SK-N-SH (cell line): ENCODE measurements at regions not wholly inside any gene's neighbourhood (a gene's known extent, or its start where the extent isn't known, plus 50 kb on each side); places are given as distances from the start of the nearest gene placed in this dataset.

Experiments
- CTCF ChIA-PET: fragments of 300-600, 350-600 bp; formaldehyde crosslinking; extraction: SDS; loops from one replicate; lab custom pipeline; 2021; lab: Yijun Ruan, JAX
- POLR2A ChIA-PET: fragments of 350-600 bp; sonication (Branson Sonifier 250); formaldehyde crosslinking; extraction: SDS; loops from one replicate; lab custom pipeline; 2020; ENCODE audit warnings: antibody characterized with exemption, inconsistent platforms; lab: Yijun Ruan, JAX
- DNase-seq: peaks from one replicate; pipeline ENCODE4 v3.0.0; 2012
- H2AFZ ChIP-seq: fragments of 200-600 bp; sonication (generic); 2 replicates; pipeline ENCODE4 v1.8.1; 2016; ENCODE audit warnings: antibody characterized with exemption, mild to moderate bottlenecking, low read depth
- H3F3A ChIP-seq: fragments of 200-600 bp; sonication (generic); replicated peaks from 2 replicates; pipeline ENCODE3; 2016; ENCODE audit warnings: antibody characterized with exemption, mild to moderate bottlenecking; ENCODE audit not compliant: insufficient read depth
- H3K27ac ChIP-seq, 2 experiments: fragments of 200-500 bp in 1 of 2; fragments of 200-600 bp in 1 of 2; sonication (Bioruptor generic) in 1 of 2; sonication (generic), shearing (Covaris generic) in 1 of 2; 2 replicates each; pipeline versions ENCODE4 v1.5.1 to v1.6.1; 2014 to 2016; ENCODE audit warnings: low read depth in 2 of 2, inconsistent platforms in 1 of 2, low read length in 1 of 2, mild to moderate bottlenecking in 1 of 2, mixed read lengths in 1 of 2
- H3K27me3 ChIP-seq: fragments of 200-600 bp; sonication (generic), shearing (Covaris generic); 2 replicates; pipeline ENCODE4 v1.6.1; 2016; ENCODE audit warnings: mixed run types; ENCODE audit not compliant: insufficient read depth
- H3K36me3 ChIP-seq, 2 experiments: fragments of 200-500 bp in 1 of 2; fragments of 200-600 bp in 1 of 2; sonication (Bioruptor generic) in 1 of 2; sonication (generic) in 1 of 2; replicated peaks in 1 of 2; 2 replicates each; pipeline versions ENCODE3 to v1.5.1; 2014 to 2016; ENCODE audit warnings: low read length in 1 of 2, mild to moderate bottlenecking in 1 of 2; ENCODE audit not compliant: insufficient read depth in 2 of 2, control insufficient read depth in 1 of 2
- H3K4me1 ChIP-seq, 2 experiments: fragments of 200-500 bp in 1 of 2; fragments of 200-600 bp in 1 of 2; sonication (Bioruptor generic) in 1 of 2; sonication (generic), shearing (Covaris generic) in 1 of 2; 2 replicates each; pipeline versions ENCODE4 v1.5.1 to v1.6.1; 2014 to 2016; ENCODE audit warnings: low read depth in 1 of 2, low read length in 1 of 2, mixed run types in 1 of 2; ENCODE audit not compliant: insufficient read depth in 2 of 2, control insufficient read depth in 1 of 2
- H3K4me2 ChIP-seq: fragments of 200-600 bp; sonication (generic), shearing (Covaris generic); 2 replicates; pipeline ENCODE4 v1.6.1; 2017; ENCODE audit warnings: mixed run types
- H3K4me3 ChIP-seq, 2 experiments: fragments of 200-500 bp in 1 of 2; fragments of 200-600 bp in 1 of 2; sonication (Bioruptor generic) in 1 of 2; sonication (generic), shearing (Covaris generic) in 1 of 2; 2 replicates each; pipeline versions ENCODE4 v1.5.1 to v1.8.1; 2014 to 2016; ENCODE audit warnings: low read depth in 2 of 2, inconsistent platforms in 1 of 2, low read length in 1 of 2, mild to moderate bottlenecking in 1 of 2, mixed read lengths in 1 of 2, moderate library complexity in 1 of 2
- H3K79me2 ChIP-seq: fragments of 200-600 bp; sonication (generic); 2 replicates; pipeline ENCODE4 v1.8.1; 2017; ENCODE audit warnings: mild to moderate bottlenecking; ENCODE audit not compliant: insufficient read depth
- H3K9ac ChIP-seq: fragments of 200-600 bp; sonication (generic); 2 replicates; pipeline ENCODE4 v1.6.1; 2017; ENCODE audit warnings: mixed run types
- H3K9me2 ChIP-seq: fragments of 200-600 bp; sonication (generic); 2 replicates; pipeline ENCODE4 v1.6.1; 2017; ENCODE audit warnings: mixed run types
- H3K9me3 ChIP-seq: fragments of 200-600 bp; sonication (generic); 2 replicates; pipeline ENCODE4 v1.6.1; 2017; ENCODE audit warnings: mixed run types, mild to moderate bottlenecking, moderate library complexity
- H4K20me1 ChIP-seq: fragments of 200-600 bp; sonication (generic); 2 replicates; pipeline ENCODE4 v1.6.1; 2017; ENCODE audit warnings: mild to moderate bottlenecking, mixed run types; ENCODE audit not compliant: insufficient read depth
- CHD2 ChIP-seq: fragments of 150-350 bp; IDR thresholded peaks from 2 replicates; pipeline ENCODE4 v1.6.1; 2018; ENCODE audit warnings: low read length; ENCODE audit not compliant: partially characterized antibody
- FOXM1 ChIP-seq: IDR thresholded peaks from 2 replicates; pipeline ENCODE4 v1.4.0; 2012; ENCODE audit warnings: low read depth, mild to moderate bottlenecking
- GATA2 ChIP-seq: sonication (generic); formaldehyde crosslinking; IDR thresholded peaks from 2 replicates; pipeline ENCODE4 v1.5.0; 2020; ENCODE audit warnings: mild to moderate bottlenecking, missing genetic modification reagents
- IRF3 ChIP-seq: fragments of 150-350 bp; IDR thresholded peaks from 2 replicates; pipeline ENCODE4 v1.6.1; 2016; ENCODE audit warnings: mild to moderate bottlenecking, low read depth, low read length
- MXI1 ChIP-seq: IDR thresholded peaks from 2 replicates; pipeline ENCODE4 v1.6.1; 2012; ENCODE audit warnings: mild to moderate bottlenecking, low read depth, low read length, improper control_type of control experiment
- POLR2AphosphoS5 ChIP-seq: IDR thresholded peaks from 2 replicates; pipeline ENCODE4 v1.6.1; 2012; ENCODE audit warnings: low read depth, low read length
- RAD21 ChIP-seq: IDR thresholded peaks from 2 replicates; pipeline ENCODE4 v1.6.1; 2012; ENCODE audit warnings: mild to moderate bottlenecking, low read length
- RCOR1 ChIP-seq: fragments of 150-350 bp; IDR thresholded peaks from 2 replicates; pipeline ENCODE4 v1.6.1; 2017; ENCODE audit warnings: antibody characterized with exemption, low read length
- REST ChIP-seq: IDR thresholded peaks from 2 replicates; pipeline ENCODE4 v1.6.1; 2012; ENCODE audit warnings: mild to moderate bottlenecking, low read depth, low read length, moderate library complexity
- RFX5 ChIP-seq: IDR thresholded peaks from 2 replicates; pipeline ENCODE4 v1.6.1; 2012; ENCODE audit warnings: mild to moderate bottlenecking, improper control_type of control experiment, low read length
- RXRA ChIP-seq: IDR thresholded peaks from 2 replicates; pipeline ENCODE4 v1.4.0; 2012; ENCODE audit warnings: low read depth, mild to moderate bottlenecking, borderline replicate concordance
- SMC3 ChIP-seq: IDR thresholded peaks from 2 replicates; pipeline ENCODE4 v1.6.1; 2012; ENCODE audit warnings: low read depth, low read length, improper control_type of control experiment
- TCF12 ChIP-seq: IDR thresholded peaks from 2 replicates; pipeline ENCODE4 v1.4.0; 2012
- TEAD4 ChIP-seq: IDR thresholded peaks from 2 replicates; pipeline ENCODE4 v1.4.0; 2012; ENCODE audit warnings: mild to moderate bottlenecking, borderline replicate concordance; ENCODE audit not compliant: insufficient read depth
- USF1 ChIP-seq: IDR thresholded peaks from 2 replicates; pipeline ENCODE4 v1.4.0; 2012; ENCODE audit warnings: low read depth, borderline replicate concordance
- USF2 ChIP-seq: fragments of 150-350 bp; IDR thresholded peaks from 2 replicates; pipeline ENCODE4 v1.6.1; 2017; ENCODE audit warnings: antibody characterized with exemption, low read length, low read depth, borderline replicate concordance
- YY1 ChIP-seq: IDR thresholded peaks from 2 replicates; pipeline ENCODE4 v1.4.0; 2012; ENCODE audit warnings: low read depth, mild to moderate bottlenecking
- WGBS: methylation state at CpG from one replicate; pipeline ENCODE4 v1.1.6; 2017; ENCODE audit warnings: low lambda C conversion rate; 5-methylcytosine and 5-hydroxymethylcytosine counted together

- Histone ChIP-seq H3K36me3 (no peaks in the 10 kb centered on the region), H2AFZ (no peak overlapping the region), H3K9me3 (no peaks in the 10 kb centered on the region), H3K27me3 (no peaks in the 10 kb centered on the region), H3K9me2 (no peaks in the 10 kb centered on the region), H3K27ac (no peak overlapping the region), H3K4me2 (no peak overlapping the region), H3K79me2 (no peaks in the 10 kb centered on the region), H3F3A (no peaks in the 10 kb centered on the region), H4K20me1 (no peaks in the 10 kb centered on the region), H3K9ac (no peak overlapping the region), H3K4me1 (no peaks in the 10 kb centered on the region), H3K4me3 (no peak overlapping the region)
- WGBS: 55% methylated on average over 4 of the region's 5 CpGs
- no peak for TF ChIP-seq GATA2
- no peak for TF ChIP-seq IRF3
- no peak for TF ChIP-seq CHD2
- no peak for TF ChIP-seq RAD21
- TF ChIP-seq TEAD4: no peak
- no peak for TF ChIP-seq USF1
- no peak for TF ChIP-seq SMC3
- TF ChIP-seq RFX5: no peak
- TF ChIP-seq POLR2AphosphoS5: no peak
- TF ChIP-seq YY1: no peak
- no peak for TF ChIP-seq MXI1
- TF ChIP-seq RXRA: no peak
- no peak for TF ChIP-seq USF2
- no peak for TF ChIP-seq TCF12
- TF ChIP-seq RCOR1: no peak
- no peak for TF ChIP-seq FOXM1
- TF ChIP-seq REST: no peak
- CTCF ChIA-PET: no interaction called here
- no peak for DNase-seq
- POLR2A ChIA-PET: no interaction called here
Measured at GRCh38 chr2:241985986-241986329, 116.4 kb downstream of the RTP5 start.
